ENCODE measurements at regions not wholly inside any gene's neighbourhood (a gene's known extent, or its start where the extent isn't known, plus 50 kb on each side); places are given as distances from the start of the nearest gene placed in this dataset.

DNA sequence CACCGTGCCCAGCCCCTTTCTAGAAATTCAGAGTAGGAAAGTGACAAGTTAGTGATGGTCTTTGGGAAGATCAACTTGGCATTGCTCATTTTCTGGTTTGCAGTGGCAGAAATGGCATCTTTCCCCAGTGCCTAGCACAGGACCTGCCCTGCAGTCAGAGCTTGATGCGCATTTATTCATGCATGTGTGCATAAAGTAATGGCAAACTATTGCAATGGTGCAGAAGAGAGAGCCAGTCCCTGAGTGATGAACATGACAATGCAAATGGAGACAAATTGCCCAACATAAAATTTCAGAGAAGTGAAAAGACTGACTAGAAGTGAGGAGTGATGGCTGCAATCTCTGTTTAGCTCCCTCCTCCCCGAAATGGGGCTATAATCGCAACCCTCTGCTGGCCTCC lies 268.2 kb downstream of the CCSER2 start:
- Histone ChIP-seq H3K18ac (ENCODE audit: insufficient read length, low read depth, low read length) (no peak overlapping the region), H3K9me3 (ENCODE audit: control insufficient read depth, low read depth, low read length) (no peaks in the 10 kb centered on the region), H2BK5ac (ENCODE audit: insufficient read length, low read length) (no peak overlapping the region), H3K79me2 (ENCODE audit: insufficient read depth, low read length) (no peaks in the 10 kb centered on the region), H3T11ph (ENCODE audit: low read length) (no peak overlapping the region), H3K27ac (ENCODE audit: insufficient read length, low read depth, low read length) (no peak overlapping the region), H4K5ac (ENCODE audit: insufficient read length, low read depth, low read length) (no peak overlapping the region), H2BK15ac (ENCODE audit: low read depth, low read length) (no peak overlapping the region), H3K27me3 (ENCODE audit: insufficient read depth, low read length) (no peaks in the 10 kb centered on the region), H3K4ac (ENCODE audit: low read depth, low read length) (no peak overlapping the region), H3K4me2 (ENCODE audit: insufficient read depth, insufficient read length, low read length) (no peak overlapping the region), H2BK120ac (ENCODE audit: low read depth, low read length, poor library complexity, severe bottlenecking) (no peak overlapping the region), H2AK5ac (ENCODE audit: insufficient read length, low read length) (no peak overlapping the region), H3K23me2 (ENCODE audit: insufficient read length, low read depth, low read length, poor library complexity, severe bottlenecking) (no peaks in the 10 kb centered on the region), H3K23ac (ENCODE audit: insufficient read length, low read depth, low read length) (no peak overlapping the region), H4K20me1 (ENCODE audit: control insufficient read depth, insufficient read depth, insufficient read length) (no peaks in the 10 kb centered on the region), H3K14ac (ENCODE audit: insufficient read depth, low read length) (no peak overlapping the region), H3K79me1 (ENCODE audit: insufficient read depth, low read depth, low read length, poor library complexity, severe bottlenecking) (no peaks in the 10 kb centered on the region), H4K91ac (ENCODE audit: insufficient read length, low read depth, low read length) (no peak overlapping the region), H3K56ac (ENCODE audit: insufficient read length, low read depth, low read length) (no peak overlapping the region), H2BK20ac (ENCODE audit: low read depth, low read length, poor library complexity, severe bottlenecking) (no peak overlapping the region), H2BK12ac (ENCODE audit: insufficient read length, low read depth, low read length) (no peak overlapping the region), H3K4me1 (ENCODE audit: insufficient read depth, low read length) (no peaks in the 10 kb centered on the region), H3K9ac (ENCODE audit: extremely low read depth, insufficient read length, low read length) (no peak overlapping the region), H4K8ac (replicated peaks; ENCODE audit: insufficient read length, low read depth, low read length) (no peak overlapping the region), H2AFZ (ENCODE audit: low read length) (no peak overlapping the region)
- no peak overlapping the region for H3K27ac Mint-ChIP-seq
- no CpG with 5 or more reads among the region's 4 CpGs for WGBS (ENCODE audit: extremely low coverage, insufficient read length, low lambda C conversion rate)
- no peak overlapping the region for H3K4me3 Mint-ChIP-seq
- TF ChIP-seq CTCF (conservative IDR thresholded peaks at IDR 0.05), result no peak
- peaks cover 8% of the 10 kb centered on the region for H3K27me3 Mint-ChIP-seq (ENCODE audit: low read depth)
- peaks cover 3 to 9% of the 10 kb centered on the region in 2 experiments; a peak in 3 of 5 replicates for H3K9me3 Mint-ChIP-seq
- H3K4me1 Mint-ChIP-seq, result peaks cover 3 to 11% of the 10 kb centered on the region in 2 experiments; a peak in 3 of 4 replicates
- no peak for DNase-seq
- H3K36me3 Mint-ChIP-seq (ENCODE audit: insufficient read depth in 1 of 3, low read depth in 3 of 3), result peaks cover 2 to 16% (median 8%) of the 10 kb centered on the region in 3 experiments; a peak in 6 of 7 replicates

Data from H9 (cell line).